CD4-positive, alpha-beta T cell treated with Interleukin-15 for 1 hour (primary cell): ENCODE measurements at regions not wholly inside any gene's neighbourhood (a gene's known extent, or its start where the extent isn't known, plus 50 kb on each side); places are given as distances from the start of the nearest gene placed in this dataset.
"Not testable (repeated sequence)": the region's sequence is repeated elsewhere in the genome, so short reads cannot be mapped to it uniquely, and the experiment has no call there.

Source experiments
- DNase-seq: peaks from one replicate; pipeline ENCODE4 v3.0.0-alpha.2; 2020

- DNase-seq, result no peak
Observed at GRCh38 chr6:66516377-66516776, 809.4 kb upstream of the EYS start.

- no peak for DNase-seq
Observed at GRCh38 chr6:66508433-66508832, 801.4 kb upstream of the EYS start.

GRCh38 chr6:66499851-66500250 lies 792.8 kb upstream of the EYS start:
- no peak for DNase-seq

GRCh38 chr6:66496659-66497058 lies 789.6 kb upstream of the EYS start:
- DNase-seq, result no peak

GRCh38 chr6:66494643-66495042 lies 787.6 kb upstream of the EYS start:
- DNase-seq, result not testable (repeated sequence)

- no peak for DNase-seq
Observed at GRCh38 chr6:66489269-66489987, 782.4 kb upstream of the EYS start.

GRCh38 chr6:66481216-66481615 lies 774.2 kb upstream of the EYS start:
- DNase-seq, result no peak

- no peak for DNase-seq
Observed at GRCh38 chr6:66478705-66479104, 771.7 kb upstream of the EYS start.

- DNase-seq, result no peak
Observed at GRCh38 chr6:66435321-66435720, 728.3 kb upstream of the EYS start.

GRCh38 chr6:66429210-66429609 lies 722.2 kb upstream of the EYS start:
- DNase-seq, result no peak

- no peak for DNase-seq
Observed at GRCh38 chr6:66423047-66423446, 716.0 kb upstream of the EYS start.

- no peak for DNase-seq
Observed at GRCh38 chr6:66421570-66421969, 714.5 kb upstream of the EYS start.

- no peak for DNase-seq
Observed at GRCh38 chr6:66418906-66419305, 711.9 kb upstream of the EYS start.

GRCh38 chr6:66403966-66404365 lies 696.9 kb upstream of the EYS start:
- no peak for DNase-seq

GRCh38 chr6:66402873-66403272 lies 695.8 kb upstream of the EYS start:
- DNase-seq, result no peak

- DNase-seq, result no peak
Observed at GRCh38 chr6:66396549-66396948, 689.5 kb upstream of the EYS start.

- DNase-seq, result no peak
Observed at GRCh38 chr6:66396145-66396544, 689.1 kb upstream of the EYS start.

GRCh38 chr6:66390393-66390792 lies 683.4 kb upstream of the EYS start:
- no peak for DNase-seq

GRCh38 chr6:66376001-66376400 lies 669.0 kb upstream of the EYS start:
- no peak for DNase-seq

- no peak for DNase-seq
Observed at GRCh38 chr6:66369407-66369806, 662.4 kb upstream of the EYS start.

GRCh38 chr6:66362888-66363287 lies 655.9 kb upstream of the EYS start:
- no peak for DNase-seq

- no peak for DNase-seq
Observed at GRCh38 chr6:66361886-66362285, 654.9 kb upstream of the EYS start.

GRCh38 chr6:66357781-66358180 lies 650.8 kb upstream of the EYS start:
- no peak for DNase-seq

- no peak for DNase-seq
Observed at GRCh38 chr6:66355471-66355870, 648.4 kb upstream of the EYS start.

- no peak for DNase-seq
Observed at GRCh38 chr6:66344796-66345195, 637.8 kb upstream of the EYS start.
